HEK293 (cell line): ENCODE measurements at regions not wholly inside any gene's neighbourhood (a gene's known extent, or its start where the extent isn't known, plus 50 kb on each side); places are given as distances from the start of the nearest gene placed in this dataset.

Experiments used
- CTCF ChIA-PET: fragments of 350-600 bp; formaldehyde crosslinking; extraction: SDS; loops from one replicate; lab custom pipeline; 2021; ENCODE audit warnings: antibody characterized with exemption; lab: Yijun Ruan, JAX
- POLR2A ChIA-PET: fragments of 300-600 bp; formaldehyde crosslinking; extraction: SDS; loops from one replicate; lab custom pipeline; 2020; ENCODE audit warnings: antibody characterized with exemption, inconsistent platforms; lab: Yijun Ruan, JAX
- H3K27ac ChIP-seq: fragments of 200-500 bp; sonication (Bioruptor generic); 2 replicates; pipeline ENCODE4 v1.5.1; 2014; ENCODE audit warnings: low read depth, low read length, control low read depth, inconsistent platforms; ENCODE audit errors: extremely low read depth
- H3K36me3 ChIP-seq, 2 experiments: fragments of 200-500 bp in 1 of 2; sonication (Bioruptor generic) in 1 of 2; 1 replicate in 1 of 2; 2 replicates in 1 of 2; pipeline ENCODE4 v1.5.1; 2014 to 2017; ENCODE audit warnings: inconsistent platforms in 2 of 2, low read length in 2 of 2; ENCODE audit not compliant: control insufficient read depth in 2 of 2, insufficient read depth in 1 of 2
- H3K4me1 ChIP-seq: fragments of 200-500 bp; sonication (Bioruptor generic); 2 replicates; pipeline ENCODE4 v1.5.1; 2014; ENCODE audit warnings: mild to moderate bottlenecking, low read length, inconsistent platforms; ENCODE audit not compliant: control insufficient read depth, insufficient read depth
- H3K4me3 ChIP-seq: 2 replicates; pipeline ENCODE4 v1.5.1; 2011; ENCODE audit warnings: low read depth, mild to moderate bottlenecking, control low read depth, low read length, moderate library complexity
- H3K9me3 ChIP-seq: fragments of 200-500 bp; sonication (Bioruptor generic); 2 replicates; pipeline ENCODE4 v1.5.1; 2014; ENCODE audit warnings: low read depth, low read length, inconsistent platforms; ENCODE audit not compliant: control insufficient read depth, insufficient read depth
- OVOL3 ChIP-seq: fragments of 450-650 bp; formaldehyde crosslinking; IDR thresholded peaks from 2 replicates; pipeline ENCODE4 v1.5.1; 2016; ENCODE audit warnings: missing biosample characterization, missing genetic modification characterization
- SCRT1 ChIP-seq: fragments of 450-650 bp; formaldehyde crosslinking; IDR thresholded peaks from 2 replicates; pipeline ENCODE4 v1.5.1; 2016; ENCODE audit warnings: missing biosample characterization, missing genetic modification characterization, borderline replicate concordance
- SP3 ChIP-seq: fragments of 450-650 bp; formaldehyde crosslinking; IDR thresholded peaks from 2 replicates; pipeline ENCODE4 v1.5.1; 2016; ENCODE audit warnings: missing biosample characterization, missing genetic modification characterization
- TRIM28 ChIP-seq: IDR thresholded peaks from 2 replicates; pipeline ENCODE4 v1.6.1; 2011; ENCODE audit warnings: low read length, control low read depth, borderline replicate concordance
- ZBTB17 ChIP-seq: fragments of 450-650 bp; formaldehyde crosslinking; IDR thresholded peaks from 2 replicates; pipeline ENCODE4 v1.5.1; 2016; ENCODE audit warnings: missing biosample characterization, missing genetic modification characterization
- ZBTB44 ChIP-seq: fragments of 450-650 bp; IDR thresholded peaks from 2 replicates; pipeline ENCODE4 v1.5.1; 2018; ENCODE audit warnings: missing biosample characterization, mild to moderate bottlenecking, missing genetic modification characterization
- ZFP41 ChIP-seq: fragments of 450-650 bp; formaldehyde crosslinking; IDR thresholded peaks from 2 replicates; pipeline ENCODE4 v1.5.1; 2016; ENCODE audit warnings: missing biosample characterization, missing genetic modification characterization, borderline replicate concordance
- ZNF169 ChIP-seq: fragments of 450-650 bp; formaldehyde crosslinking; IDR thresholded peaks from 2 replicates; pipeline ENCODE4 v1.5.1; 2016; ENCODE audit warnings: missing biosample characterization, missing genetic modification characterization
- ZNF2 ChIP-seq: fragments of 450-650 bp; formaldehyde crosslinking; IDR thresholded peaks from 2 replicates; pipeline ENCODE4 v1.5.1; 2016; ENCODE audit warnings: missing biosample characterization, missing genetic modification characterization
- ZNF239 ChIP-seq: fragments of 450-650 bp; formaldehyde crosslinking; IDR thresholded peaks from 2 replicates; pipeline ENCODE4 v1.5.1; 2016; ENCODE audit warnings: missing biosample characterization, missing genetic modification characterization
- ZNF248 ChIP-seq: fragments of 450-650 bp; formaldehyde crosslinking; IDR thresholded peaks from 2 replicates; pipeline ENCODE4 v1.5.1; 2017; ENCODE audit warnings: missing biosample characterization, missing genetic modification characterization
- ZNF292 ChIP-seq: fragments of 450-650 bp; formaldehyde crosslinking; IDR thresholded peaks from 2 replicates; pipeline ENCODE4 v1.5.1; 2016; ENCODE audit warnings: low read depth, missing biosample characterization, missing genetic modification characterization, borderline replicate concordance
- ZNF341 ChIP-seq: fragments of 450-650 bp; formaldehyde crosslinking; IDR thresholded peaks from 2 replicates; pipeline ENCODE4; 2016; ENCODE audit warnings: low read depth, missing biosample characterization, missing genetic modification characterization
- ZNF354C ChIP-seq: fragments of 450-650 bp; formaldehyde crosslinking; IDR thresholded peaks from 2 replicates; pipeline ENCODE4 v1.5.1; 2016; ENCODE audit warnings: missing biosample characterization, missing genetic modification characterization, low read depth, borderline replicate concordance
- ZNF48 ChIP-seq: fragments of 450-650 bp; formaldehyde crosslinking; IDR thresholded peaks from 2 replicates; pipeline ENCODE4 v1.5.1; 2016; ENCODE audit warnings: missing biosample characterization, missing genetic modification characterization
- ZNF544 ChIP-seq: fragments of 450-650 bp; formaldehyde crosslinking; IDR thresholded peaks from 2 replicates; pipeline ENCODE4 v1.5.0; 2017; ENCODE audit warnings: missing biosample characterization, missing genetic modification characterization
- ZNF600 ChIP-seq: fragments of 450-650 bp; formaldehyde crosslinking; IDR thresholded peaks from 2 replicates; pipeline ENCODE4 v1.5.1; 2016; ENCODE audit warnings: missing biosample characterization, missing genetic modification characterization
- ZNF677 ChIP-seq: fragments of 450-650 bp; IDR thresholded peaks from 2 replicates; pipeline ENCODE4 v1.5.0; 2018; ENCODE audit warnings: missing biosample characterization, mild to moderate bottlenecking, missing genetic modification characterization, moderate library complexity
- ZNF837 ChIP-seq: fragments of 450-650 bp; formaldehyde crosslinking; IDR thresholded peaks from 2 replicates; pipeline ENCODE4 v1.5.1; 2016; ENCODE audit warnings: missing biosample characterization, missing genetic modification characterization
- ZSCAN23 ChIP-seq: fragments of 450-650 bp; formaldehyde crosslinking; IDR thresholded peaks from 2 replicates; pipeline ENCODE4 v1.5.1; 2016; ENCODE audit warnings: missing biosample characterization, missing genetic modification characterization
- TF ChIP-seq, protein P1 (sequence below): fragments of 450-650 bp; formaldehyde crosslinking; IDR thresholded peaks from 2 replicates; pipeline ENCODE4 v1.5.1; 2016; ENCODE audit warnings: missing biosample characterization, missing genetic modification characterization
- TF ChIP-seq, protein P2 (sequence below): fragments of 450-650 bp; formaldehyde crosslinking; IDR thresholded peaks from 2 replicates; pipeline ENCODE4 v1.5.0; 2017; ENCODE audit warnings: missing biosample characterization, missing genetic modification characterization, borderline replicate concordance

- POLR2A ChIA-PET, result no interaction called here
Observed at GRCh38 chr10:35784751-35785150, 142.7 kb upstream of the FZD8 start.

DNA sequence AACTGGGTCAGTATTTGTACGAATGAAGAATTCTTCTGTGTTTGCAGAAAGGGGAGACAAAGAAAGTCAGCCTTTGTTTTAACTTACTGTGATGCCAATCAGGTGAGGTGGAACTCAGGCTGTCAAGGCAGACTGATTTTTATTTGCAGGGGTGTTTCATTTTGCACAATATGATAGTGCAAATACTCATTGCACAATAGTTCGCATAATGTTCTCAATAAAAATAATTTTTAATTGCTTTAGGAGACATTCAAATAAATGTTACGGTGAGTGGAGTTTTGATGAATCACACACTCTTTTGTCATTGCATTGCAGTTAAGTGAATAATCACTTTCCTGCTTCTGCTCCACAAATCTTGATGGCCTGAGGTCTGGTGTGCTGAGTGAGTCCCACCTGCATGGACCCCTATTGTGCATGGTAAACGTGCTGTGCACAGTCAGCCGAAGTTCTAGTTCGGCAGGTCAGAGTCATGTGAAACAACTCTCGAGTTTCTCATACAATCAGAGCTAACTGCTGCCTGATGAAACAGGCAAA, 141.3 kb upstream of the FZD8 start:
- H3K4me1 ChIP-seq, result no peaks in the 10 kb centered on the region
- CTCF ChIA-PET, result no interaction called here
- TF ChIP-seq, protein P1, sequence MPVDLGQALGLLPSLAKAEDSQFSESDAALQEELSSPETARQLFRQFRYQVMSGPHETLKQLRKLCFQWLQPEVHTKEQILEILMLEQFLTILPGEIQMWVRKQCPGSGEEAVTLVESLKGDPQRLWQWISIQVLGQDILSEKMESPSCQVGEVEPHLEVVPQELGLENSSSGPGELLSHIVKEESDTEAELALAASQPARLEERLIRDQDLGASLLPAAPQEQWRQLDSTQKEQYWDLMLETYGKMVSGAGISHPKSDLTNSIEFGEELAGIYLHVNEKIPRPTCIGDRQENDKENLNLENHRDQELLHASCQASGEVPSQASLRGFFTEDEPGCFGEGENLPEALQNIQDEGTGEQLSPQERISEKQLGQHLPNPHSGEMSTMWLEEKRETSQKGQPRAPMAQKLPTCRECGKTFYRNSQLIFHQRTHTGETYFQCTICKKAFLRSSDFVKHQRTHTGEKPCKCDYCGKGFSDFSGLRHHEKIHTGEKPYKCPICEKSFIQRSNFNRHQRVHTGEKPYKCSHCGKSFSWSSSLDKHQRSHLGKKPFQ, result no peak
- TF ChIP-seq SCRT1 (tag by site-specific recombination), result no peak
- no peak for TF ChIP-seq ZNF677 (tag by site-specific recombination)
- TF ChIP-seq ZNF292 (tag by site-specific recombination), result no peak
- no peak for TF ChIP-seq ZNF239 (tag by site-specific recombination)
- no peak for TF ChIP-seq SP3 (tag by site-specific recombination)
- TF ChIP-seq, protein P2, sequence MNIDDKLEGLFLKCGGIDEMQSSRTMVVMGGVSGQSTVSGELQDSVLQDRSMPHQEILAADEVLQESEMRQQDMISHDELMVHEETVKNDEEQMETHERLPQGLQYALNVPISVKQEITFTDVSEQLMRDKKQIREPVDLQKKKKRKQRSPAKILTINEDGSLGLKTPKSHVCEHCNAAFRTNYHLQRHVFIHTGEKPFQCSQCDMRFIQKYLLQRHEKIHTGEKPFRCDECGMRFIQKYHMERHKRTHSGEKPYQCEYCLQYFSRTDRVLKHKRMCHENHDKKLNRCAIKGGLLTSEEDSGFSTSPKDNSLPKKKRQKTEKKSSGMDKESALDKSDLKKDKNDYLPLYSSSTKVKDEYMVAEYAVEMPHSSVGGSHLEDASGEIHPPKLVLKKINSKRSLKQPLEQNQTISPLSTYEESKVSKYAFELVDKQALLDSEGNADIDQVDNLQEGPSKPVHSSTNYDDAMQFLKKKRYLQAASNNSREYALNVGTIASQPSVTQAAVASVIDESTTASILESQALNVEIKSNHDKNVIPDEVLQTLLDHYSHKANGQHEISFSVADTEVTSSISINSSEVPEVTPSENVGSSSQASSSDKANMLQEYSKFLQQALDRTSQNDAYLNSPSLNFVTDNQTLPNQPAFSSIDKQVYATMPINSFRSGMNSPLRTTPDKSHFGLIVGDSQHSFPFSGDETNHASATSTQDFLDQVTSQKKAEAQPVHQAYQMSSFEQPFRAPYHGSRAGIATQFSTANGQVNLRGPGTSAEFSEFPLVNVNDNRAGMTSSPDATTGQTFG, result no peak
- no peak for TF ChIP-seq ZNF837 (tag by site-specific recombination)
- no peak for TF ChIP-seq ZBTB17 (tag by site-specific recombination)
- TF ChIP-seq ZNF600 (tag by site-specific recombination), result no peak
- TF ChIP-seq, all 188 proteins: peak for 0
- Histone ChIP-seq H3K4me3 (no peak overlapping the region), H3K36me3 (no peaks in the 10 kb centered on the region), H3K27ac (no peak overlapping the region), H3K9me3 (no peaks in the 10 kb centered on the region)
- POLR2A ChIA-PET, result no interaction called here

More at GRCh38 chr10:35784751-35785150, 142.7 kb upstream of the FZD8 start:
- Histone ChIP-seq H3K36me3 (no peaks in the 10 kb centered on the region), H3K4me1 (no peaks in the 10 kb centered on the region), H3K9me3 (no peaks in the 10 kb centered on the region), H3K27ac (no peak overlapping the region), H3K4me3 (no peak overlapping the region)
- CTCF ChIA-PET, result interaction anchor here (0.6 kb wide), 1 partner anchor 986 kb away, joined by 3 read pairs; no protein-coding TSS in a partner anchor
- no peak for TF ChIP-seq ZNF169
- TF ChIP-seq ZNF2 (tag by site-specific recombination), result no peak
- no peak for TF ChIP-seq ZNF544 (tag by site-specific recombination)
- TF ChIP-seq ZSCAN23 (tag by site-specific recombination), result no peak
- TF ChIP-seq ZNF677 (tag by site-specific recombination), result no peak
- no peak for TF ChIP-seq ZFP41 (tag by site-specific recombination)
- no peak for TF ChIP-seq OVOL3 (tag by site-specific recombination)
- TF ChIP-seq, protein P1, result no peak
- TF ChIP-seq ZBTB44 (tag by site-specific recombination), result no peak
- no peak for TF ChIP-seq ZNF341 (tag by site-specific recombination)
- TF ChIP-seq ZNF354C (tag by site-specific recombination), result no peak
- no peak for TF ChIP-seq ZNF248 (tag by site-specific recombination)
- TF ChIP-seq ZNF48 (tag by site-specific recombination), result no peak
- no peak for TF ChIP-seq TRIM28
